ENCODE measurements at regions not wholly inside any gene's neighbourhood (a gene's known extent, or its start where the extent isn't known, plus 50 kb on each side); places are given as distances from the start of the nearest gene placed in this dataset.

DNA sequence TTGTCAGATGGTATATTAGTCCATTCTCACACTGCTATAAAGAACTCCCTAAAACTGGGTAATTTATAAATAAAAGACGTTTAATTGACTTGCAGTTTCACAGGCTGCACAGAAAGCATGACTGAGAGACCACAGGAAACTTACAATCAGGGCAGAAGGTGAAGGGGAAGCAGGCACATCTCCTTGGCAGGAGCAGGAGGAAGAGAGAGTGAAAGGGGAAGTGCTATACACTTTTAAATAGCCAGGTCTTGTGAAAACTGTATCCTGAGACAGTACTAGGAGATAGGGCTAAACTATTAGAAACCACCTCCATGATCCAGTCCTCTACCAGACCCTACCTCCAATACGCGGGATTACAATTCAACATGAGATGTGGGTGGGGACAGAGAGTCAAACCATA is 193.9 kb upstream of the KCNG1 start:
- DNase-seq: no peak

DNA sequence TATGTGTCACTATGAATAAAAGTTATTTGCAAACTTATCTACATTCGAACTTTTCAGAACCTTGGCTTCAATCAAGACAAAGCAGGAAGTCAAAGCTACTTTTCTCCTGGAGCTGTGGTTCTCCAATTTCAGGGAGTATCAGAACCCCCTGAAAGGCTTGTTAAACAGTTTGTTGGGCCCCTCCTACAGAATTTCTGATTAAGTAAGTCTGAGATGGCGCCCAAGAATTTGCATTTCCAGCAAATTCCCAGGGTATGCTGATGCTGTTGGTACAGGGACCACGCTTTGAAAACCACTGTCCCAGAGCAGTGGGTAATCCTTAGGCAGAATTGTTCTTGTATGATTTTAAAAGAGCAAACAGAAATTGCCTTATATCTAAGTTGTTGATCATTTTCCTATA is 189.9 kb upstream of the KCNG1 start:
- DNase-seq: no peak

DNA sequence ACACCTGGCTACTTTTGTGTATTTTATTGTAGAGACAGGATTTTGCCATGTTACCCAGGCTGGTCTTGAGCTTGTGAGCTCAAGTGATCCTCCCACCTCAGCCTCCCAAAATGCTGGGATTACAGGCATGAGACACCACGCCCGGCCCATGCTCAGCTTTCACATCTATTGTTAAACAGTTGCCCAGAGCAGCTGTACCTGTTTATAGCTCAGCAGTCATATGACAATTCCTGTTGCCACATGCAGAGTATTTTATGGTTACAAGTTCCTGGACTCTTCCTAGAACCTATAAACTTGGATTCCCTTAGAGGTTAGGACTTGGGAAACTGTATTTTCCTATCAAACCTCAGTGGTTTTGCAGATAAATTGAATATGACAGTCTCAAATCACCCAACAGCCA is 188.3 kb upstream of the KCNG1 start:
- no peak for DNase-seq

DNA sequence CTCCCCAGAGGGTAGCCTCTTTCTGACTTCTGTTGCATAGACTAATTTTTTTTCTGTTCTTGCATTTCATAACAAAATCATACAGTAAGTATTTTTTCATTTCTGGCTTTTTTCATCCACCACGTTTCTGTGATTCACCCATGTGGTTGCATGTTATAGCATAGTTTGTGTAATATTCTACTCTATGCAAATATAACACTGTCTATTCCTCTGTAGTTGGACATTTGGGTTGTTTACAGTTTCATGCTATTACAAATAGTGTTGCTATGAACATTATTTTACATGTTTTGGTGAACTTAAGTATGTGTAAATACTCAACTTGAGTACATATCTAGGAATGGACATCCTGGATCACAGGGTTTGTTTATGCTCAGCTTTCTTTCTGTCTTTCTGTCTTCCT is 187.2 kb upstream of the KCNG1 start:
- DNase-seq: no peak

DNA sequence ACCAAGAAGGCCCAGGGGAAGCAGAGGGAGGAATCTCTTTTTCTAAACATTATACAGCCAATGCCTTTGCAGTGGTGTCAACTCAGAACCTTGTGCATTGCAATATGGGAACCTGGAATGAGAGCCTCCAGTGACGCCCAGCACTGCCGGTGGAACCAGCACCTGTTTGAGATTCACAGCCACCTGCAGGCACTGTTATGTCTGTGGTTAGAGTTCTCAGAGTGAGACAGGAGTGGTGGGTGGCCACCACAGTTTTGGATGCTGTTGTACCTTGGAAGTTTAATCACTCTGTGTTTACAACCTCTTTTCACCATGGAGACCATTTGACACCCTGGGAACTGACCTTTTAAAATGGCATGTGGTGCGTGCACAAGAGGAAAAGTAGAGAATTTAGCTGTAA is 185.3 kb upstream of the KCNG1 start:
- DNase-seq: no peak

DNA sequence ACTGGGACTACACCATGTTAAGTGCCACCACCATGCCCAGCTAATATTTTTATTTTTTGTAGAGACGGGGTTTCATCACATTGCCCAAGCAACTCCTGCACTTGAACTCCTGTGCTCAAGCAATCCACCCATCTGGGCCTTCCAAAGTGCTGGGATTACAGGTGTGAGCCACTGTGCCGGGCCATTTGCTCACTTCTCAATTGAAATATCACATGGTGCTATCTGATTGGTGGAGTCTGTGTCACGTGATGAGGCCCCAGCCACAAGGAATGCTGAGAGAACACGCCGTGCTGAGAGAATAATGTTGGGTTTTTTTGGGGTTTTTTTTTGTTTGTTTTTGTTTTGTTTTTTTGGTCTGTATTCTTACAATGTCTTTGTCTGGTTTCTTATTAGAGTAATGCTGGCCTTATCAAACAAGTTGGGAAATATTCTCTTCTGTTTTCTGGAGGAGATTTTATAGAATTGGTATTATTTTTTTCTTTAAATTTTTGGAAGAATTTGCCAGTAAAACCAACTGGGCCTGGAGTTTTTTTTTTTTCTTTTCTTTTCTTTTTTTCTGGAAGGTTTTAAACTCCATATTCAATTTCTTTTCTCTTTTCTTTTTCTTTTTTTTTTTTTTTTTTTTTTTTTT is 183.2 kb upstream of the KCNG1 start:
- DNase-seq: no peak

DNA sequence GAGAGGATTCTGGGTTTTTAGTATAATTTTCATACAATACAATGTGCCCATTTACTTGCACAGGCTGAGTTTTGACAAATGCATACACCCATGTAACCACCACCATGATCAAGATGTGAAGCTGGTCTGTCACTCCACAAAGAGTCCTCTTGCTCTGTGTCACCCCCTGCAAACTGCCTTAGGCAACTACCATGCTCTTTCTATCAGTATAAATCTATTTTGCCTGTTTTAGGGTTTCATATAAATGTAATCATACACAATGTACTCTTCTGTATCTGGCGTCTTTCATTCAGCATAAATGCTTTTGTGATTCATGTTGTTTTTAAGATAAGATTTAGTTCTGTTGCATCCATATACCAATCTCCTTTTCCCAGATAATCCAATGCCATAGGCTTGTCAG is 181.9 kb upstream of the KCNG1 start:
- DNase-seq: no peak

DNA sequence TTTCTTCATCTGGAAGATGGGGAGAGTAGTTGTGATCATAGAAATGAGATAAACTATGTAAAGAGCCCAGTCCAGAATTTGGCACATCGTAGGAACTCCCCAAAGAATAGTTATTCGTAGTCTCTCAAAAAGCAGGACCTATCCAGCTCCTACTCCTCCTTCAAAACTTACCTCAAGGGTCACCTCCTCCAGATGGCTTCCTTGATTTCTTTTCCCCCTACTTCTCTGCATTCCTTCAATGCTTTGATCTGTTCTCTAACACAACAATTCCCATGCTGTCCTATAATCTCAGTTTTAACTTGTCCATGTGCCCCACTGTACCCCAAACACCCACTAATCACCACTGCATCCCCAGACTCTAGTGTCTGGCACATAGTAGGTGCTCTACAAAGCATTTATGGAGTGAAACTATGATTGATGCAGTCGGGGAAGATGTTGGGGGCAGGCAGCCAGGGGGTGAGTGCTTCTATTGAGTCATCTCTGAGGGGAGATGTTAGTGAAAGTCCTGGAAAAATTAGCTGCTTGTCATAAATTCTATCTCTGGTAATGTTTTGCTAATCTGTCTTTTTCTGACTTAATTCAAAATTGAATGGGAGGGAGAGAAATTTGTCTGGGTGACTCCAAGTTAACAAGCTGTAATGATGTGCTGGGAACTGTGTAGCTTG is 181.3 kb upstream of the KCNG1 start:
- no peak for DNase-seq

DNA sequence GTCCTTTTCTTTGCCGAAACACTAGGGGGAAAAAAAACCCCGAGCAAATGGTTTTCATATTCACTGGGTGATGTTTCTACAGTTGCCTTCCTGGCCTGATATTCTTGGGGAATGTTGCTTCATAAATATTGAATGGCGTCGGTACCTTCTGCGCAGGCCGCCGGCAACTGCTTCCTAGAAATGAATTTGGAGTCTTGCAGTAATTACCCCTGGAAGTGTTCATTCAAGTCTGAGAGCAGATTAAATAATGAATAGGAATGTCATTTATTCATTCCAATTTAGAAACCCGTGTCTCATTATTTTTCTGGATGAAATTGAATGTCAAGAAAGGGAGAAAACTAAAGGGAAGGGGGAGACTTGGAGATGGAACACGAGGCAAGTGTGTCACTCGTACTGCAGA is 179.4 kb upstream of the KCNG1 start:
- DNase-seq: no peak

DNA sequence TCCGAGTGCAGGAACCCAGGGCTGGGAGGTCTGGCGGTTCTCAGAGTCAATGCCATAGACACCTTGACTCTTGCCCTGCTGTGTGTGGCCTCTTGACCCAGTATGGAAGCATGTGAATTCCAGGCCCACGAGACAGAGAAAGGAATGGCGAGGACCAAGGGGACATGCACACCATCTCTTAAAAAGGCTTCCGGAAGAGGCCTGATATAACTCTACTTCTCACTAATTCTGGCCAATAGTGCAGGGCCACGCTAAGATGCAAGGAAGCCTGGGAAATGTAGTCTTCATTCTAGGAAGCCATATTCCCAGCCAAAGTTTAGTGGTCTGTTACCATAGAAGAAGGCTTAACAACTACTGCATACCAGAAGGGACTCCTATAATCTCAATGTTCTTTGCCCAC is 177.0 kb upstream of the KCNG1 start:
- no peak for DNase-seq

DNA sequence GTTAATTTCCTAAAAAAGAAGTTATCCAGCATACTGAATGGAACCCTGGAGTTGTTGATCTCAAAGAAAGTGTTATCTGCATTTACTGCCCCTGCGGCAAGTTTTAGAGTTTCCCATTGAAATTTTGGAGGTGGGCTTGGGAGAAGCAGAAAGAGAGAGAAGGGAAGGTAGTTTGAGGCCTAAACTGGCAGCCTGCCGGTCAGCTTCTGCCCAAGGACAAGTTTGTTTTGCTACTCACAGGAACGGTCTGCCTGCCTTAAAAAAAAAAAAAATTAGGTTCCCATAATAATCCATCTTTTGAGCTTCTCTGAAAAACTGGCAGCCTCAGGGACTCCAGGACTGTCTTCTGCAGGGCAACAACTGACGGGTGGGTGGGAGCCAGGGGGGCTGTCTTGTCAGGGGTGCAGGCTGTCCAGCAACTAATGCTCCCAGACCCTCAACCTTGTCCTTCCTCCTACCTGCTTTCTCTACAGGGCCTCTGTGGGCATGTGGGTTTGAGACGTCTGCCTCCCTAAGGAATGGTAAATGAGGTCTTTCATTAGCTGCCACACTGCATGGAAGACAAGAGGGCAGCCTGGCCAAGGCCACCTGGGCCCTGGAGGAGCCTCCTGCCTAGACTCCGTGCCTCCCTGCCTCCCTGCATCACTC is 176.1 kb upstream of the KCNG1 start:
- DNase-seq: no peak

DNA sequence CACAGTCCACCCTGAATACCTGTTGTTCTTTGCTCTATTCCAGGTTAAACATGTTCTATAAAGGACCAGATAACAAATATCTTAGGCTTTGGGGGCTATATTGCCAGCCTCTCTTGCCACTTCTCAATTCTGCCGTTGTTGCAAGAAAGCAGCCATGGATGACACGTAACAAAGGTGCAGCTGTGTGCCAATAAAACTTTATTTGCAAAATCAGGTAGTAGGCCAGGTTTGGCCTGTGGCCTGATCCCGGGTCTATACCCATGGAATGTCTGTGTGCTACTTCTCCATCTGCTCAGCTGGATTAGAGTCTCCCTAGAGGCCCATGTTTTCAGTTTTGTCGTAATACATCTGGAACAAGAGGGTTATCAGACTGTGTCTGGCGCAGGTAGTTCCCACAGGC is 175.3 kb upstream of the KCNG1 start:
- no peak for DNase-seq

DNA sequence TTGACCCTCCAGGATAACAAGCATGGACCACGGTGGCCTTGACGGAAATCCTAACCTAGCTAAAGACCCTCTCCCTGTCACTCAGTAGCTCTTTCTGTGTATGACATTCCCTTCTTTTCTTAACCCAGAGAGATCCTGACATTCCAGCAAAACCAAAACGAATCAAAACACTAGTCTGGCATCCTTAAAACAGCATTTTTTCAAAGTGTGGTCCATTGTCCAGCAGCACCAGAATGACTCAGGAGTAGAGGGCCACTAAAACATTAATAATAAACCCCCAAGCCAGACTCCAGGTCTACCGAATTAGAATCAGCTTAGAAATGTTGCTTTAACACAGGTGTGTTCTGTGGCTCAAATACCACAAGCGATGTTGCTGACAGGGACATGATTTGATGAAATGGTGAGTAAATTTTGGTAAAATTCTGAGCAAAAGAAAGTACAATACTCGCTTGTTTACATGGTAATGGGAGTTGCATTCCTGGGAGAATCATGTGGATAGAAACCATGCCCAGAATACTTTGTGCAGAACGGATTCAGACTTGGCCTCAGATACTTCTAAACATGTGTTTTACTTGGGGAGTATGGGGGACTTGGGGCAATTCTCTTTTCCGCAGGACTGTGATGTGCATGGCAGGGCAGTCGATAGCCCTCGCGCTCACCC is 174.2 kb upstream of the KCNG1 start:
- DNase-seq: no peak

DNA sequence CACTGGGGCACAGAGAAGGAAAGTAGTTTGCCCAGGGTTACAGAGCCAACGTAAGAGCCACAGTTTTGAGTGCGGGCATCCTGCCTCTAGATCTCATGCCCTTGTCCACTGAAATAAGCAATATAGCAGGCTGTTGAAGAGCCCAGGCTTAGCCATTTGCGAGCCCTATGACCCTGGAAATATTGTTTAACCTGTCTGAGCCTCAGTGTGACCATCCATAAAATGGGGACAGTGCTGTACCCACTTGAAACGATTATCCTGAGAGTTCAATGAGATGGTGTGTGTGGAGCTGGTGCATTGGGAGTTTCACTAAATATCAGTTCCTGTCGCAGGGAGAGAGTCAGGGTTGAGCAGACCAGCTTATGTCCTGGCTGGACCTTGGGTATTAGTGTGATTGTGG is 173.1 kb upstream of the KCNG1 start:
- no peak for DNase-seq

DNA sequence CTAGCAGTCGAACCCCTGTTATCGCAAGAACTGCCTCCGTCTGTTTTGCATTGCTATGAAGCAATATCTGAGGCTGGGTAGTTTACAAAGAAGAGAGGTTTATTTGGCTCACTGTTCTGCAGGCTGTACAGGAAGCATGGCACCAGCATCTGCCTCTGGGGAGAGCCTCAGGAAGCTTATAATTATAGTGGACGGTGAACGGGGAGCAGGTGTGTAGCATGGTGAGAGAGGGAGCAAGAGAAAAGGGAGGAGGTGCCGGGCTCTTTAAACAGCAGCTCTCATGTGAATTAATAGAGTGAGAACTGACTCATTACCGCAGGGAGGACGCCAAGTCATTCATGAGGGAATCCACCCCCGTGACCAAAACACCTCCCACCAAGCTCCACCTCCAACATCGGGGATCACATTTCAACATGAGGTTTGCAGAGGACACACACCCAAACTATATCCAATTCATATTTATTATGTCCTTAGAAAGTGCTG is 172.6 kb upstream of the KCNG1 start:
- no peak for DNase-seq

DNA sequence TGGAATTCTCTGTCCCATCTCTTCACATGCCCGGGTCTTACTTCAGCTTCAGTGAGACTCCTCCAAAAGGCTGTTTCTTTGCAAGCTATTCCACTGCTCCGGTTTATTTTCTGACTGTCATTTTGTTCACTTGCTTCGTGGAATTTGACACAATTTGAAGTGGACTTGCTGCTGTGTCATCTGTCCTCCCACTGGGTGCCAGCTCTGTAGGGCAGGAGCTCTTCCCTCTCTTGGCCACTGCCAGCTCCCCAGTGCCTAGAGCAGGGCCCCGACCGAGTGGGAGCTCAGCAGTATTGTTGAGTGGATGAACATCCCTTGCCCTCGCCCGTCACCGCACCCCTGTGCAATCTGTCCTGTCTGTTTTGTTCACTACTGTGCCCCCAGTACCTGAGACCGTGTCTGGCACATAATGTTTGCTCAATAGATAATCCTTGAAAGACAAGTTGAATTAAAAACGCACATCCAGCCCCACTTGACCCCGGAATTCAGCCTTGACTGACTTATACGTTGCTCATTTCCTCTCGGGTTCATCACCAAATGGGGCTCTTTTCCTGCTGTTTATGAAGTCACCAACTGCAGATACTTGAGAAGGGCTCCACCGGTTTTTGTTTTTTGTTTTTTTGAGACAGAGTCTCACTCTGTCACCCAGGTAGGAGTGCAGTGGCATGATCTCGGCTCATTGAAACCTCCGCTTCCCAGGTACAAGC is 170.3 kb upstream of the KCNG1 start:
- DNase-seq: no peak

DNA sequence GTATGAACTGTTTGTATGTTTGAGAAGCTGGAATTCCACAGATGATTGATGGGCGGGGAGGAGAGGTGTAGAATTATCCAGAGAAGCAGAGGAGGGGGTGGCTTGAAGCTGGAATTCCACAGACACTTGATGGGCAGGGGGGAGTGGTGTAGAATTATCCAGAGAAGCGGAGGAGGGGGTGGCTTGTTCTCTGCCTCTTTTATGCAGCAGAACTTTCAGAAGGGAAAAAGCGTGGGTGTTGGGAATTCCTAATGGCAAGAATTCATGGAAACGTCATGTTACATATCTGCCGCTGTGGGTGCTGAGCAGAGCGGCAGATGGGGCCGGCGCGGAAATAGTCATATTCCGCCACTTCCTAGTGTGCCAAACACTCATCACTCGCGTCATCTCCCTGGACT is 167.9 kb upstream of the KCNG1 start:
- no peak for DNase-seq

DNA sequence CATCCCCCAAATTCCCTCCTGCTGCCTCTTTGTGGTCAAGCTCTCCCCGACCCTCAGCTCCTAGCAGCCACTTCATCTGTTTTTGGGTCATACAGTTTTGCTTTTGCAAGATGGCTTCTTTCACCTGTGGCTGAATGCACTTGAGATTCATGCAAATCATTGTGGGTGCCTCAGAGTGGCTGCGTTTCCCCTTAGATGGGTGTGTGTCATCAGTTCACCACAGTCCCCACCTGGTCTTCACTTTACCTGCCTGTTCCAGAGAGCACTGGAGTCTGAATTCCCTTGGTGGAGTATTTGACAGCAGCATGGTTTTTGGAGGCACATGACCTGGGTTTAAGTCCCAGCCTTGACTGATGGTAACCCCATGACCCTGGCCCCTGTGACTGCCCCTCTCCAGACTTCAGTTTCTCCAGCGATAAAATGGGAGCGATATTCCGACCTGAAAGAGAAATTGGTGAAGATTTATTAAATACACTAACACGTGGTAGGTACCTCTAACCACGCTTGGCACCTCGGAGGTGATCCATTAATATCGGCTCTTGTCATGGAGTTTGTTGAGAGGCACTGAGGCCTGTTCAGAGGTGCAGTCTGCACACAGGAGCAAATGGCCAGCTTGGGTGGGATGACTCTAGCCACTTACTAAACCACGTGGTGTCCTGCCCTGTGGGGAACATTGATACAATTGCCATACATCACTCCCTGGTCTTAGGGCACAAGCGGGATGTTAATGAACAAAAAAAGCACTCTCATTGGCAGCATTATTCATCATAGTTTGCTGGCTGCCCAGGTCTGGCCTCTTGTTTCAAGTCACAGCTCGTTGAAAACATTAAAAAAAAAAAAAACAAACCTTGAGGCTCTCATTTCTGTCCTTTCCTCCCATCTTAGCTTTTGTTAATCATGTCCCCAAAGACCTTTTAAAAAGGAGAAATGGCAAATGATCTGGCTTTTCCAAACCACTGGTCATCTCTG is 167.2 kb upstream of the KCNG1 start:
- DNase-seq: no peak

DNA sequence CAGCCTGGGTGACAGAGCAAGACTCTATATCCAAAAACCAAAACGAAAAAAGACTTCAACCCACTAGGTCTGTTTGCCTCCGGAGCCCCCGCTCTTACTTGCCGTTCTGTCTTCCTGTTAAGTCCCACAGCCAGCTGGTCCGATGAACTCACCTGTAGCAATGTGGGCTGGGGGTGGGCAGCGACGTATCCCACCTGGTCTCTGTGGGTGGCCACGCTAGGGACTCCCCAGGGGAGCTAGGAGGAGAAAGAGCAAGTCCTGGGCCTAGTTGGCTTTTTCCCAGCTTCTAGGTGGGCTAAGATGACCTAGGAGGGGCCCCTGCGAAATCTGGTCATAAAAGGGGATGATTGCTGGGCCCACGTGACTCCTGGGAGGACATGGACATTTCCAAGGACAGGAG is 166.0 kb upstream of the KCNG1 start:
- no peak for DNase-seq

DNA sequence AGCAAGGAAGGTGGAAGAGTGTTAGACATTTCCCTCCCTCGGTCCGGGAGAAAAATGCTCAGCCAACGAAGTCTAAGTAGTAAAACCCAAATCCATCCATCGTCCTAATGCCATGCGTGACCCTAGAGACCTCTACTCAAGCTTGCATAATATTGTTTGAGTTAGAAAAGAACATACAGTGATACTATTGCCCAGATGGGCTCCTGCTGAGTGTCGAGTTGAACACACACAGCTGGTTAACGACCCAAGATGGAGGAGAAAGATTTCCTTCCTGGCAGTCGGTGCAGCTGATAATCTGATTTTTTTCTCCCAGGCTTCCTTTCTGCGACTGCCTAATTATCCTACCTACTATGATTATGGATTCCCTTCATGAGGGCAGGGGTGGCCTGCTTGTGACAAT is 164.4 kb upstream of the KCNG1 start:
- DNase-seq: no peak

DNA sequence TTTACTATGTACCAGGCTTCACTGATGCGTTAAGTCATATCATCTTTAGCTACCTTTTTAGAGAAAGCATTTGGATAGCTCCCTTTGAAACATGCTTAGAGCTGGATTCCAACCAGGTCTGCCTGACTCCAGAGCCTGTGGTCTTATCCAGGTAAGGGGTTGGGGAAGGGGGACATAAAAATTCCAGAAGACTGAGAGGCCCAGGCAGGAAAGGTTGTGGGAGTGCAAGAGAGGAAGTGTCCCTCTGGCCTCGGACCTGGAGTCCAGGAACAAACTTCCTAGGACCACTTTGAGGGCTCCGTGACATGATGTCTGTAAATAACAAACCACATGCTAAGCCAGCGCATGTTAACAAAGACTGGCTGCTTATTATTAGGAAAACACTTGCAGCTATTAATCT is 163.0 kb upstream of the KCNG1 start:
- DNase-seq: no peak

DNA sequence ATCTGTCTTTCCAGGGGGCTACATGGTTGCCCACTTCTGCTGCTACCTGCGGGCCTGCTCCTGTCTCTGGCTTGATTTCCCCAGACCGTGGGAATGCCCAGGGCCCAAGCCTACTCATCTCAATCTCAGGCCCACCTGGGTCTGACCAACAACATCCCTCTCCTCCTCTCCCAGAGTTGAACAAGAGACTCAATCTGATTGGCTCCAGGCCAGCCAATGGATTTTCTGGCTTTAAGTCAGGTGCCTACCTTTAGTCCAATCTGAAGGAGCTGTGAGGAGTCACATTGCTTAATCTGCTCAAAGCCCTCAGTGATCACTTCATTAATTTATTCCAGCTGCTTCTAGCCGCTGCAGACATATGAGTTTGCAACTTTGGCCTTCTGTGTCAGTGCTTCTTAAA is 162.4 kb upstream of the KCNG1 start:
- DNase-seq: no peak

Measured in effector CD8-positive, alpha-beta T cell (primary cell).